HG03521 (cell line): ENCODE measurements at regions not wholly inside any gene's neighbourhood (a gene's known extent, or its start where the extent isn't known, plus 50 kb on each side); places are given as distances from the start of the nearest gene placed in this dataset.

Experiments
- ATAC-seq: cut with Tn5 transposase; IDR thresholded peaks from one replicate; pipeline ENCODE4 v1.9.1; 2021; ENCODE audit warnings: mild to moderate bottlenecking, moderate library complexity; ENCODE audit not compliant: unreplicated experiment

DNA sequence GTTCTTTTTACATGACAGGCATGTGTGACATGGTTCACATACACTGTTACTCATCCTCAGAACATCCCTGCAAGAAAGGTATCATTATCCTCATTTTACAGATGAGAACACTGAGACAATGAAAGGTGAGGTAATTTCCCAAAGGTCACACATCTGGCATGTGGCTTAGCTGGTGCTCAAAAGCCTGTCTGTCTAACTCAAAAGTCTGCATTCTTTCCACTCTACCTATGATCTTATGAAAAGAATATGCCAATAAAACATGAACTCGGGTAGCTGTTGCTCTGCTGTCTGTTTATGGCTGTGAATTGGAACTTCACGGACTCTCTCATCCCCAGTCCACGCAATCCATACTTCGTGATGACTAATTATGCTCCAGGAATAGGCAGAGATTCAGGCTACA, 79.0 kb upstream of the ODAD2 start:
- ATAC-seq = no peak

DNA sequence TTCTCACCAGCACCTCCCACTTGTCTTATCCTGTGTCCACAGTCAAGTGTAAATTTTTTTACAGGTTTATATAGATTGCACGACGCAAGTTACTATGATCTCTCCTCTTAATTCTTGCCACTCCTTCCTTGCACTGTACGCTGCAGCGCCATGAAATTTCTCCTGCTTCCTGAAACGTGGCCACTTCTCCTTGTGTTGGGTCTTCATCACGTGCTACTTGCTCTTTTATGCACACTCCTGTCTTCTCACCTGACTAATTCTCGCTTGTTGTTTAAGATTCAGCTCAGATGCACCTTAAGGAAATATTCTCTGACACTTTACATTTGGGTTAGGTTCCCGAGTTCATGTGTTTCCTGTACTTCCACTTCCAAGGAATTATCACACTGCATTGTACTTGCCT, 76.5 kb upstream of the ODAD2 start:
- ATAC-seq = no peak

DNA sequence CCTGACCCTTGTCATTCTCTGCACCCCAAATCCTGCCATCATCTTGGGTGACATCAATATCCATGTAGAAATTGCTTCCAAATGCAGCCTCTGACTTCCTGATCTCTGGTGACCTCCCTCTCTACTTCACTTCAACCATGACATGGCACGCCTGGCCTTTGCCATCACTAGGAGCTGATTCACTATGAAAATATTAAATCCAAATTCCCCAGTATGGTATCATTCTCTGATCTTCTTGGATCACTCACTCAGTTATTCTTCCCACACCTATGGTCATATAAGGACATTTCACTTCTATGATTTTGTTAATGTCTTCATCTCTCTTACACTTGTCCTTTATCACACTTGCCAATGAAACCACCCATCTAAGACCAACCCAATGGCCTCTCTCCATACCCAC, 73.7 kb upstream of the ODAD2 start:
- ATAC-seq = no peak

DNA sequence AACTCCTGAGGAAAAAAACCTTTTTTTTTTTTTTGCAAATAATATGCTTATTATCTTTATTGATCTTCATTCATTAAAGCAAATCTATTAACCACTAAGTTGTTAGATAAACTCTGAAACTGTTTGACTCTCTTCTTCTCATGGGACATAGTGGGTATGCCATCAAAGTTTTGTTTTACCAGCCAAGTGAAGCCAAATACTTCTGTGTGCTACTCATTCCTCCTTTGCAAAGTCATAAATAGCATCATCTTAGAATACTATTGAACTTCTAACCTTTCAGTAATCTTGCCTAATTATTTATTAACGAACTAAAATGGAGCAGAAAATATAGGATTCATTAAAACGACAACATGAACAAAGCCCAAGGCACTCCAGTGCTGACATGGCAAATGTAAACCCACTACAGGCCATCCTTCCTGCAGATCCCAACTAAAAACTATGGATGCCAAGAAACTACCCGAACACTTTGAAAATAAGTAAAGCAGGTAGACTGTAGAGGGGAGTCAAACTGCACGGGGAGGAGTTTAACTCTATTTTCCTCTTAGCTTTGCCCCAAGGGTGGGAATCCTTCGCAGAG, 61.2 kb upstream of the ODAD2 start:
- no peak for ATAC-seq

DNA sequence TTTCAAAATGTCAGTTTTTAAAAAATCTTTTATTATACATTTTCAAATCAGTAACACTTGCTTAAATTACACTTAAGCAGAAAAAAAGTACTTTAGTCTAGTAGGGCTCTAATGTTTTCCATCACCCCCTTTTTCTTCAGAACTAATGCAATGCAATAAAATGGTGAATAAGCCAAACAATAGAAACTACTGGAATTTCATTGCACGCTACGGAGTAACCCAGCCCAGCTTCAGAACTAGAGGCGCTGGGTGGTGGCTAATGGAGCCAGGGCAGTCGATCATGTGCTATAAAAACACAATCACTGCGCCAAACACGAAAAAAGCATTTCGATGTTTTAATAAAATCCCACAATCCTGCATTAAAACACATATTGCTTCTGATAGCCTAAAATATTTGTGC, 59.9 kb upstream of the ODAD2 start:
- no peak for ATAC-seq

DNA sequence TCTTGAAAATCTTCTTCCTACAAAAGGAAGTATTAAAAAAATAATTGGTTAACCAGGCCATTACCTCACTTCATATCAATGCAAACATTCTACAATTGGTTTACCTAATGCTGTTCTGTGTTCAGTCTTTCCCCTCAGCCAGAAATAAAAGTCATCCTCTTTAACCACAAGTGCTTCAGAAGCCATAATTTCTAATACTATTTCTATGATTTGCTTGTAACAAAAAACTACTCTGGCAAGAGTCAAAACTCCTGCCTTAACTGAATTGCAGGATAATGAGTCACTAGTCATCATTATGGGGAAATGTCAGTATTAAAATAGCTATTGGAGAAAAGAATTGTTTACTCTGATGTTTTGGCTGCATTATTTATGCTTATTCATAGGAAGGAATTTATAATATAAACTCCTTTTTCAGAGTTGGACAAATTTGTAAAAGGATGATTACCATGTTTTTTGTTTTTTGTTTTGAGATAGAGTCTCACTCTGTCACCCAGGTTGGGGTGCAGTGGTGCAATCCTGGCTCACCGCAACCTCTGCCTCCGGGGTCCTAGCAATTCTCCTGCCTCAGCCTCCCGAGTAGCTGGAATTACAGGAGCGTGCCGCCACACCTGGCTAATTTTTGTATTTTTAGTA, 55.5 kb upstream of the ODAD2 start:
- no peak for ATAC-seq

DNA sequence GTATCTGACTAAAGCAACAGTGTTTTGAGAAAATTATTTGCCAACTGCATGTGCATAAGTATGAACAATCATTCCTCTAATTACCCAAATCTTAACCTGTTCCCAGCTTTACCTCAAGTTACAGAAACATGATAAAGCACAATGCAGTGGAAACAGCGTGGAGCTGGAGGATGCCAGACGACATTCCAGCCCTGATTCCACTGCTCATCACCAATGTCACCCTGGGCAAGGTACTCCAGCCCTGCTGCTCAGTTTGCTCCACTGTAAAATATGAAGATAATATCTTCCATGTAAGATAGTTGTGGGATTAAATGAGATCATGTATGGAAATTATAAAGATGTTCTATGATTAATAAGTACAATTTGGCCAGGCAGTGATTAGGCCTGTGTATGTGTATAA, 50.4 kb upstream of the ODAD2 start:
- no peak for ATAC-seq
